ENCODE measurements at regions not wholly inside any gene's neighbourhood (a gene's known extent, or its start where the extent isn't known, plus 50 kb on each side); places are given as distances from the start of the nearest gene placed in this dataset.

DNA sequence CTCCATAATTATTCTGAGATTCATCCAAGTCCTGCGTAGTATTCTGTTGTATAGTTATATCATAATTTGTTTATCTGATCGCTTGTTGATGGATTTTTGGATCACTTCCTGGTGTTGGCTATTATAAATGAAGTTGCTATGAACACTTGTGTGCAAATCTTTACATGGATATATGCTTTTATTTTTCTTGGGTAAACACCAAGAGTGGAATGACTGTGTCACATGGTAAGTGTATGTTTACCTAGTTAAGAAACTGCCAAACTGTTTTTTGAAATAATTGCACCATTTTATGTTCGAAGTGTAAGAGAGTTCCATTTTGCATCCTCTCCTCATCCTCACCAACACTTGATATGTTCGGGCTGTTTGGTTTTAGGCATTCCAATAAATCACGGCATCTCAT lies 360.4 kb upstream of the FRG2C start:
- no peak overlapping the region for H3K9ac ChIP-seq
- no peaks in the 10 kb centered on the region for H3K27me3 ChIP-seq (ENCODE audit: insufficient read depth)
- no peaks in the 10 kb centered on the region for H3F3A ChIP-seq (replicated peaks; ENCODE audit: insufficient read depth)
- no peaks in the 10 kb centered on the region for H3K79me2 ChIP-seq (ENCODE audit: insufficient read depth)
- no peak for TF ChIP-seq PBX3 (IDR thresholded peaks at IDR 0.05)
- TF ChIP-seq, protein P1, sequence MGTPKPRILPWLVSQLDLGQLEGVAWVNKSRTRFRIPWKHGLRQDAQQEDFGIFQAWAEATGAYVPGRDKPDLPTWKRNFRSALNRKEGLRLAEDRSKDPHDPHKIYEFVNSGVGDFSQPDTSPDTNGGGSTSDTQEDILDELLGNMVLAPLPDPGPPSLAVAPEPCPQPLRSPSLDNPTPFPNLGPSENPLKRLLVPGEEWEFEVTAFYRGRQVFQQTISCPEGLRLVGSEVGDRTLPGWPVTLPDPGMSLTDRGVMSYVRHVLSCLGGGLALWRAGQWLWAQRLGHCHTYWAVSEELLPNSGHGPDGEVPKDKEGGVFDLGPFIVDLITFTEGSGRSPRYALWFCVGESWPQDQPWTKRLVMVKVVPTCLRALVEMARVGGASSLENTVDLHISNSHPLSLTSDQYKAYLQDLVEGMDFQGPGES (IDR thresholded peaks at IDR 0.05; ENCODE audit: low read depth, low read length), result no peak
- TF ChIP-seq FOSL2 (IDR thresholded peaks at IDR 0.05; ENCODE audit: borderline replicate concordance, low read depth), result no peak
- no peak for TF ChIP-seq MAX (IDR thresholded peaks at IDR 0.05; ENCODE audit: low read depth)
- TF ChIP-seq, protein P2, sequence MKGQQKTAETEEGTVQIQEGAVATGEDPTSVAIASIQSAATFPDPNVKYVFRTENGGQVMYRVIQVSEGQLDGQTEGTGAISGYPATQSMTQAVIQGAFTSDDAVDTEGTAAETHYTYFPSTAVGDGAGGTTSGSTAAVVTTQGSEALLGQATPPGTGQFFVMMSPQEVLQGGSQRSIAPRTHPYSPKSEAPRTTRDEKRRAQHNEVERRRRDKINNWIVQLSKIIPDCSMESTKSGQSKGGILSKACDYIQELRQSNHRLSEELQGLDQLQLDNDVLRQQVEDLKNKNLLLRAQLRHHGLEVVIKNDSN (IDR thresholded peaks at IDR 0.05; ENCODE audit: borderline replicate concordance, low read depth), result no peak
- no peak for TF ChIP-seq POLR2AphosphoS5 (IDR thresholded peaks at IDR 0.05; ENCODE audit: low read depth, low read length)
- TF ChIP-seq TEAD4 (IDR thresholded peaks at IDR 0.05; ENCODE audit: borderline replicate concordance, insufficient read depth), result no peak
- TF ChIP-seq NFIC (IDR thresholded peaks at IDR 0.05; ENCODE audit: borderline replicate concordance), result no peak
- no peak for TF ChIP-seq TAF1 (IDR thresholded peaks at IDR 0.05; ENCODE audit: borderline replicate concordance, low read depth, low read length)
- no peak for TF ChIP-seq ELF1 (IDR thresholded peaks at IDR 0.05)
- H3K4me1 ChIP-seq (ENCODE audit: control insufficient read depth in 1 of 2, insufficient read depth in 2 of 2, low read depth in 1 of 2, low read length in 1 of 2), result no peaks in the 10 kb centered on the region; a peak in 1 of 4 replicates
- POLR2A ChIA-PET, result no interaction called here
- CTCF ChIA-PET, result interaction anchor here (1.2 to 1.5 kb wide), 2 partner anchors 10 to 126 kb away, joined by 3 to 4 read pairs; no protein-coding TSS in a partner anchor
- 34% methylated on average over 5 of the region's 5 CpGs for WGBS (ENCODE audit: low lambda C conversion rate)
- no peak overlapping the region for H3K4me3 ChIP-seq (ENCODE audit: low read depth in 2 of 2, low read length in 1 of 2)
- no peaks in the 10 kb centered on the region for H3K36me3 ChIP-seq (replicated peaks in 1 of 2; ENCODE audit: control insufficient read depth in 1 of 2, insufficient read depth in 2 of 2, low read length in 1 of 2)
- H3K27ac ChIP-seq (ENCODE audit: low read depth in 2 of 2, low read length in 1 of 2), result no peak overlapping the region
- DNase-seq, result no peak
- H3K4me2 ChIP-seq, result no peak overlapping the region
- H4K20me1 ChIP-seq (ENCODE audit: insufficient read depth), result no peaks in the 10 kb centered on the region
- H3K9me2 ChIP-seq, result no peaks in the 10 kb centered on the region
- no peak overlapping the region for H2AFZ ChIP-seq (ENCODE audit: low read depth)
- H3K9me3 ChIP-seq, result no peaks in the 10 kb centered on the region

DNA sequence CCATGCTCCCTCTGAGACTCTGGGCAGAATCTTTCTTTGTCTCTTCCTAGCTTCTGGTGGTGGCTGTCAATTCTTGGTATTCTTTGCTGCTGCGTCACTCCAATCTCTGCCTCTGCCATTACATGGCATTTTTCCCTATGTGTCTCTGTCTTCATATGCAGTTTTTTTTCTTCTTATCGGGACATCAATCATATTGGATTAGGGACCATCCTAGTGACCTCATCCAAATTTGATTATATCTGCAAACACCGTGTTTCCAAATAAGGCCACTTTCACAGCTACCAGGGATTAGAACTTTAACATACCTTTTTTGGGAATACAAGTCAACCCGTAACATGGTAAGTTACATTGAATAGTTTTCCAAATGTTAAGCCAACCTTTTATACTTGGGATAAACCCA lies 358.2 kb upstream of the FRG2C start:
- no peak overlapping the region for H2AFZ ChIP-seq (ENCODE audit: low read depth)
- no peaks in the 10 kb centered on the region for H4K20me1 ChIP-seq (ENCODE audit: insufficient read depth)
- H3K9me2 ChIP-seq, result no peaks in the 10 kb centered on the region
- ChIA-PET POLR2A (no interaction called here), CTCF (interaction anchor here (0.8 to 1.1 kb wide), 2 partner anchors 12 to 117 kb away, joined by 3 read pairs; no protein-coding TSS in a partner anchor)
- H3K4me1 ChIP-seq (ENCODE audit: control insufficient read depth in 1 of 2, insufficient read depth in 2 of 2, low read depth in 1 of 2, low read length in 1 of 2), result no peaks in the 10 kb centered on the region; a peak in 1 of 4 replicates
- H3K9me3 ChIP-seq, result no peaks in the 10 kb centered on the region
- H3K4me2 ChIP-seq, result no peak overlapping the region
- WGBS (ENCODE audit: low lambda C conversion rate), result 62% methylated on average over 4 of the region's 4 CpGs
- no peaks in the 10 kb centered on the region for H3K79me2 ChIP-seq (ENCODE audit: insufficient read depth)
- H3K9ac ChIP-seq, result no peak overlapping the region
- H3F3A ChIP-seq (replicated peaks; ENCODE audit: insufficient read depth), result no peaks in the 10 kb centered on the region
- no peaks in the 10 kb centered on the region for H3K36me3 ChIP-seq (replicated peaks in 1 of 2; ENCODE audit: control insufficient read depth in 1 of 2, insufficient read depth in 2 of 2, low read length in 1 of 2)
- no peaks in the 10 kb centered on the region for H3K27me3 ChIP-seq (ENCODE audit: insufficient read depth)
- no peak overlapping the region for H3K4me3 ChIP-seq (ENCODE audit: low read depth in 2 of 2, low read length in 1 of 2)
- H3K27ac ChIP-seq (ENCODE audit: low read depth in 2 of 2, low read length in 1 of 2), result no peak overlapping the region
- no peak for DNase-seq
- TF ChIP-seq EP300 (IDR thresholded peaks at IDR 0.05; ENCODE audit: borderline replicate concordance in 1 of 2, low read depth in 1 of 2, low read length in 1 of 2), result no peak
- no peak for TF ChIP-seq CTCF (IDR thresholded peaks at IDR 0.05)
- no peak for TF ChIP-seq MXI1 (IDR thresholded peaks at IDR 0.05; ENCODE audit: low read depth, low read length)
- no peak for TF ChIP-seq FOXM1 (IDR thresholded peaks at IDR 0.05; ENCODE audit: low read depth)
- TF ChIP-seq REST (IDR thresholded peaks at IDR 0.05; ENCODE audit: low read depth, low read length), result no peak
- no peak for TF ChIP-seq RXRA (IDR thresholded peaks at IDR 0.05; ENCODE audit: borderline replicate concordance, low read depth)
- no peak for TF ChIP-seq USF2 (IDR thresholded peaks at IDR 0.05; ENCODE audit: borderline replicate concordance, low read depth, low read length)
- TF ChIP-seq GATA2 (CRISPR knock-in tag; IDR thresholded peaks at IDR 0.05), result no peak
- no peak for TF ChIP-seq CHD2 (IDR thresholded peaks at IDR 0.05; ENCODE audit: low read length, partially characterized antibody)
